ENCODE measurements at regions not wholly inside any gene's neighbourhood (a gene's known extent, or its start where the extent isn't known, plus 50 kb on each side); places are given as distances from the start of the nearest gene placed in this dataset.

DNA sequence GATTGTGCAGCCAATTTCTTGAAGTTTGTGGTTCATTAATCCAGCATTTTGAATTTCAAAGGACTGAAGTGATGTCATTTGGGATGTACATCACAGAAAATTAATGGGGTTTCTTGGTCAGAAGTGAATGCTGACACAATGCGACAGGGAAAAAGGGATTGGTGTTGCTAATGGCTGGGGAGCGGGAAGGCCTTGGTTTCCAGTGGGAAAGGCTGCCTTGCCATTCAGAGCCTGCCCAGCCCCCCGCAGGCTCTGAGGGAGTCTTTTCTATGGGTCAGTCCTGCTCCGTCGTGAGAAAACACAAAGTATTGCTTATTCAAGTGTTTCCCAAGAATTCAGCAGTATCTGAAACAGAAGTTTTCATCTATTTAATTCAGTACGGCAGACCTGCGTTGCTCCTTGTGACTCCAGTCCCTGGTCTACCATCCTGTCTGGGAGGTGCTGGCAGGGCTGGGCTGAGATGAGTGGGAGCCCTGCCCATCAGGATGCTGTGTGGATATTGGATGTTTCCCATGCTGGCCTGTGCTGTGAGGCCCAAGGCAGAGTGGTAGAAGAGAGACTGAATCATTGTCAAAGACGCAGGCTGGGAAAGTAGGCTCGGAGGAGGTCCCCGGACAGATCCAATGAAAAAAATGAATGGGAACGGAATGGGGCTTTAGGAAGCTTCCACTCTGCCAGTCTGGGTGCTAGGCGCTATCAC lies 111.2 kb upstream of the KLHL25 start:
- TF ChIP-seq ARNT (IDR thresholded peaks at IDR 0.05) (no peak), SP1 (IDR thresholded peaks at IDR 0.05) (no peak), ZNF384 (IDR thresholded peaks at IDR 0.05) (no peak)
- TF ChIP-seq, protein P1, sequence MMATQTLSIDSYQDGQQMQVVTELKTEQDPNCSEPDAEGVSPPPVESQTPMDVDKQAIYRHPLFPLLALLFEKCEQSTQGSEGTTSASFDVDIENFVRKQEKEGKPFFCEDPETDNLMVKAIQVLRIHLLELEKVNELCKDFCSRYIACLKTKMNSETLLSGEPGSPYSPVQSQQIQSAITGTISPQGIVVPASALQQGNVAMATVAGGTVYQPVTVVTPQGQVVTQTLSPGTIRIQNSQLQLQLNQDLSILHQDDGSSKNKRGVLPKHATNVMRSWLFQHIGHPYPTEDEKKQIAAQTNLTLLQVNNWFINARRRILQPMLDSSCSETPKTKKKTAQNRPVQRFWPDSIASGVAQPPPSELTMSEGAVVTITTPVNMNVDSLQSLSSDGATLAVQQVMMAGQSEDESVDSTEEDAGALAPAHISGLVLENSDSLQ (IDR thresholded peaks at IDR 0.05) = no peak

All from HEK293T (cell line).